Neural cell (in vitro differentiated cells): ENCODE measurements at regions not wholly inside any gene's neighbourhood (a gene's known extent, or its start where the extent isn't known, plus 50 kb on each side); places are given as distances from the start of the nearest gene placed in this dataset.

ENCODE experiments used
- H2AFZ ChIP-seq: fragments of 200-600, 300-800 bp; sonication (generic), shearing (Covaris generic); 2 replicates; pipeline ENCODE4 v1.6.0; 2014; ENCODE audit warnings: low read depth, mild to moderate bottlenecking, antibody characterized with exemption, low read length, moderate library complexity
- H3F3A ChIP-seq: fragments of 200-600 bp; shearing (Covaris generic); 2 replicates; pipeline ENCODE4 v1.6.1; 2016; ENCODE audit warnings: mild to moderate bottlenecking, moderate library complexity, mixed read lengths, antibody characterized with exemption, low read length; ENCODE audit not compliant: insufficient read depth, poor library complexity, severe bottlenecking
- H3K27ac ChIP-seq: fragments of 200-600, 300-800 bp; sonication (generic), shearing (Covaris generic); 2 replicates; pipeline ENCODE4 v1.5.1; 2014; ENCODE audit warnings: mild to moderate bottlenecking, low read length, moderate library complexity
- H3K27me3 ChIP-seq: fragments of 300-800, 200-600 bp; sonication (generic), shearing (Covaris generic); 2 replicates; pipeline ENCODE4 v1.6.0; 2014; ENCODE audit warnings: mild to moderate bottlenecking, low read depth, low read length, moderate library complexity; ENCODE audit not compliant: insufficient read depth
- H3K36me3 ChIP-seq: fragments of 300-800, 200-600 bp; sonication (generic), shearing (Covaris generic); 2 replicates; pipeline ENCODE4 v1.5.1; 2014; ENCODE audit warnings: mild to moderate bottlenecking, antibody characterized with exemption, low read length, moderate library complexity; ENCODE audit not compliant: insufficient read depth
- H3K4me2 ChIP-seq: fragments of 300-800, 200-600 bp; sonication (generic), shearing (Covaris generic); 2 replicates; pipeline ENCODE4 v1.6.0; 2014; ENCODE audit warnings: mild to moderate bottlenecking, low read length
- H3K4me3 ChIP-seq: fragments of 300-800, 200-600 bp; sonication (generic), shearing (Covaris generic); 2 replicates; pipeline ENCODE4 v1.5.1; 2014; ENCODE audit warnings: mild to moderate bottlenecking, low read length, moderate library complexity
- H3K79me2 ChIP-seq: fragments of 200-600 bp; shearing (Covaris generic); replicated peaks from 2 replicates; pipeline ENCODE4 v1.6.0; 2014; ENCODE audit warnings: mild to moderate bottlenecking, low read length, moderate library complexity; ENCODE audit not compliant: insufficient read depth
- H3K9ac ChIP-seq: fragments of 300-800, 200-600 bp; sonication (generic), shearing (Covaris generic); 2 replicates; pipeline ENCODE4 v1.6.1; 2016; ENCODE audit warnings: mild to moderate bottlenecking, low read length, mixed read lengths
- H3K9me2 ChIP-seq: fragments of 200-600 bp; shearing (Covaris generic); 2 replicates; pipeline ENCODE4 v1.6.1; 2016; ENCODE audit warnings: mild to moderate bottlenecking, low read length, mixed read lengths; ENCODE audit not compliant: insufficient read depth
- H3K9me3 ChIP-seq: fragments of 200-600, 300-800 bp; sonication (generic), shearing (Covaris generic); 2 replicates; pipeline ENCODE4 v1.6.1; 2016; ENCODE audit warnings: mild to moderate bottlenecking, mixed run types, low read length, moderate library complexity, mixed read lengths
- H4K20me1 ChIP-seq: fragments of 200-600 bp; shearing (Covaris generic); 2 replicates; pipeline ENCODE4 v1.6.1; 2016; ENCODE audit warnings: mild to moderate bottlenecking, mixed run types; ENCODE audit not compliant: insufficient read depth
- CTCF ChIP-seq: fragments of 450-650 bp; IDR thresholded peaks from 2 replicates; pipeline ENCODE4 v1.5.1; 2014; ENCODE audit warnings: antibody characterized with exemption, mild to moderate bottlenecking, moderate library complexity; ENCODE audit not compliant: poor library complexity, severe bottlenecking
- EP300 ChIP-seq: fragments of 450-650 bp; conservative IDR thresholded peaks from 2 replicates; pipeline ENCODE4 v1.6.1; 2014; ENCODE audit warnings: antibody characterized with exemption, mild to moderate bottlenecking, moderate library complexity; ENCODE audit not compliant: poor library complexity, severe bottlenecking
- EZH2 ChIP-seq: fragments of 200-600, 300-800 bp; shearing (Covaris generic), sonication (generic); IDR thresholded peaks from 2 replicates; pipeline ENCODE4 v1.6.1; 2014; ENCODE audit warnings: antibody characterized with exemption, low read length, borderline replicate concordance, mild to moderate bottlenecking; ENCODE audit not compliant: insufficient read depth, poor library complexity, severe bottlenecking
- MXI1 ChIP-seq: fragments of 450-650 bp; conservative IDR thresholded peaks from 2 replicates; pipeline ENCODE4 v1.6.1; 2014; ENCODE audit warnings: antibody characterized with exemption, mild to moderate bottlenecking; ENCODE audit not compliant: poor library complexity, severe bottlenecking
- POLR2AphosphoS5 ChIP-seq: IDR thresholded peaks from 2 replicates; pipeline ENCODE4 v1.6.1; 2012
- RAD21 ChIP-seq: fragments of 450-650 bp; conservative IDR thresholded peaks from 2 replicates; pipeline ENCODE4 v1.6.1; 2014; ENCODE audit warnings: antibody characterized with exemption, mild to moderate bottlenecking, moderate library complexity
- REST ChIP-seq: IDR thresholded peaks from 2 replicates; pipeline ENCODE4 v1.6.1; 2012; ENCODE audit warnings: borderline replicate concordance
- SMC3 ChIP-seq: fragments of 450-650 bp; conservative IDR thresholded peaks from 2 replicates; pipeline ENCODE4 v1.6.1; 2014; ENCODE audit warnings: antibody characterized with exemption, mild to moderate bottlenecking, moderate library complexity; ENCODE audit not compliant: poor library complexity
- TAF1 ChIP-seq: IDR thresholded peaks from 2 replicates; pipeline ENCODE4 v1.6.1; 2012; ENCODE audit warnings: low read depth

GRCh38 chr6:135578976-135579375 is 81.4 kb upstream of the AHI1 start:
- Histone ChIP-seq H3K9me3 (no peaks in the 10 kb centered on the region), H3K79me2 (no peaks in the 10 kb centered on the region), H3K4me3 (no peak overlapping the region), H3K9me2 (no peaks in the 10 kb centered on the region), H2AFZ (no peak overlapping the region), H3K4me2 (no peak overlapping the region), H3K9ac (no peak overlapping the region), H4K20me1 (no peaks in the 10 kb centered on the region), H3F3A (no peaks in the 10 kb centered on the region), H3K36me3 (no peaks in the 10 kb centered on the region), H3K27me3 (no peaks in the 10 kb centered on the region), H3K27ac (no peak overlapping the region)
- TF ChIP-seq MXI1 (no peak), TAF1 (no peak), REST (no peak), SMC3 (no peak), RAD21 (no peak), CTCF (no peak), POLR2AphosphoS5 (no peak), EP300 (no peak), EZH2 (no peak)

DNA sequence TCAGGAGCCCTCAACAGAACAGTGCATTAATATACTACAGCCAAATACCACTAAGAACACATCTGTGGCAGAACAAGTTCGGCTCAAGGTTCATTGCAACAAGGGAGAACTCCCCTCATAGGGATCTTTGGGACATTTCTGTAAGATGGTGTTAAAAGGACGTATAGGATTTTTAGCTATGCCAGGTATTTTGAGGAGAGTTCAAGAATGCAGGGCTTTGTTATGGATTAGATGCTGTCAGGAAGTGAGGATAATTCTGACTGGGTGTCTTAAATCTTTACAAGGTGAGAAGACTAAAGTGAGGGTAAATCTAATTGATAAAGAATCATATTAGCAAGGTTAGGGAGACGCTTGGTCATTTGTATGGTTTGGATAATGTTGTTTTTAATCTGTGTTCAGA is 83.7 kb upstream of the AHI1 start:
- Histone ChIP-seq H3K4me3 (no peak overlapping the region), H3K9me3 (no peaks in the 10 kb centered on the region), H3K27me3 (no peaks in the 10 kb centered on the region), H3K36me3 (no peaks in the 10 kb centered on the region), H3K79me2 (no peaks in the 10 kb centered on the region), H3F3A (no peaks in the 10 kb centered on the region), H3K9ac (no peak overlapping the region), H3K4me2 (no peak overlapping the region), H2AFZ (no peak overlapping the region), H3K9me2 (no peaks in the 10 kb centered on the region), H3K27ac (no peak overlapping the region), H4K20me1 (no peaks in the 10 kb centered on the region)
- no peak for TF ChIP-seq REST
- TF ChIP-seq EZH2, result no peak
